ENCODE measurements at regions not wholly inside any gene's neighbourhood (a gene's known extent, or its start where the extent isn't known, plus 50 kb on each side); places are given as distances from the start of the nearest gene placed in this dataset.

DNA sequence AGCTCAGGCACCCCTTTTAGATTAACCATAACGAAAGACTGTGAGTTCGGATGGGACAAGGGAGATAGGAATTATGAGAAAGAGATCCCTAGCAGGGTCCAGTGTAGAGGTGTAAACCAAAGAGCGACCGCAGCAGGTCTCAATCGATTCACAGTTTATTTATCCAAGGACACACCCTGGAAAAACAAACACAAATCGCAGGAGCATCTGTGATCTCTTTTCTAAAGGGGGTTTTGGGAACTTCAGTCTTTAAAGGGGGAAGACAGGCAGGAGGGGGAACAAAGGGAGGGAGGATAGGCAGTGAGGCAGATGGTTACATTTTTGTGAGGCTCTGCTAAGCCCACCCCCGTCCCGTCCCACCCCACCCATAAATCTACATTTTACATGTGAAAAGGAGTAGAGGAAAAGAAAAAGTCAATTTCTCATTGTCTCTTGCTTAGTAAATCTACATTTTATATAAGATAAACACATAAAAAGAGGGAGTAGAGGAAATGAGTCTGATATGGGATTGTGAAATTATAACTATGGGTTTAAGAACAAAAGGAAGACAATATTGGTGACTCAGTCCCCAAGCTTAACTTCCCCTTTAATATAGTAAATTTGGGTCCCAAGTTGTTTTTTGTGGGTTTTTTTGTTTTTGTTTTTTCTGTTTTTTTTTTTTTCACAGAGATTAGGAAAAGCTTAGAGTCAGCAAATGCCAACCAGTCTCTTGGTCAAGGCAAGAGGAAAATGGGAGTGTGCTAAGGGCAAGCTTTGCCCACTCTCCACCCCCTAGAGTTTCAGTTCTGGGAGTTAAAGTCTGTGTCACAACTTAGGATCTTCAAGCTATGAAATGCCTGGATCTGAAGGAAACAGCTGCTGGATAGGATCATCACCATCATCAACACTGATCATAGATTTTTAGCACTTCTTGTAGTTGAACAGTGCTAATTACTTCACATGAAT, 160.9 kb upstream of the CDH5 start:
- TF ChIP-seq, protein P1, sequence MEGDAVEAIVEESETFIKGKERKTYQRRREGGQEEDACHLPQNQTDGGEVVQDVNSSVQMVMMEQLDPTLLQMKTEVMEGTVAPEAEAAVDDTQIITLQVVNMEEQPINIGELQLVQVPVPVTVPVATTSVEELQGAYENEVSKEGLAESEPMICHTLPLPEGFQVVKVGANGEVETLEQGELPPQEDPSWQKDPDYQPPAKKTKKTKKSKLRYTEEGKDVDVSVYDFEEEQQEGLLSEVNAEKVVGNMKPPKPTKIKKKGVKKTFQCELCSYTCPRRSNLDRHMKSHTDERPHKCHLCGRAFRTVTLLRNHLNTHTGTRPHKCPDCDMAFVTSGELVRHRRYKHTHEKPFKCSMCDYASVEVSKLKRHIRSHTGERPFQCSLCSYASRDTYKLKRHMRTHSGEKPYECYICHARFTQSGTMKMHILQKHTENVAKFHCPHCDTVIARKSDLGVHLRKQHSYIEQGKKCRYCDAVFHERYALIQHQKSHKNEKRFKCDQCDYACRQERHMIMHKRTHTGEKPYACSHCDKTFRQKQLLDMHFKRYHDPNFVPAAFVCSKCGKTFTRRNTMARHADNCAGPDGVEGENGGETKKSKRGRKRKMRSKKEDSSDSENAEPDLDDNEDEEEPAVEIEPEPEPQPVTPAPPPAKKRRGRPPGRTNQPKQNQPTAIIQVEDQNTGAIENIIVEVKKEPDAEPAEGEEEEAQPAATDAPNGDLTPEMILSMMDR (IDR thresholded peaks at IDR 0.05): no peak
- TF ChIP-seq POLR2AphosphoS5 (IDR thresholded peaks at IDR 0.05) (no peak), POLR2A (IDR thresholded peaks at IDR 0.05) (no peak)

Data from breast epithelium (tissue), 3 donors.